ENCODE measurements at regions not wholly inside any gene's neighbourhood (a gene's known extent, or its start where the extent isn't known, plus 50 kb on each side); places are given as distances from the start of the nearest gene placed in this dataset.

GRCh38 chr12:90842477-90842876, 112.5 kb downstream of the CCER1 start:
- Histone ChIP-seq H3K9me3 (no peaks in the 10 kb centered on the region), H3K4me3 (no peak overlapping the region), H3K4me1 (no peaks in the 10 kb centered on the region), H3K36me3 (no peaks in the 10 kb centered on the region), H3K27me3 (no peaks in the 10 kb centered on the region), H3K27ac (no peak overlapping the region)
- ATAC-seq, result no peak
- TF ChIP-seq CTCF (IDR thresholded peaks at IDR 0.05), result no peak
- WGBS, 2 donors (ENCODE audit: low coverage in 1 of 2), result 58 to 72% methylated on average over 4 of the region's 4 CpGs

GRCh38 chr12:90841336-90841735, 113.6 kb downstream of the CCER1 start:
- Histone ChIP-seq H3K27ac (no peak overlapping the region), H3K27me3 (no peaks in the 10 kb centered on the region), H3K36me3 (no peaks in the 10 kb centered on the region), H3K9me3 (no peaks in the 10 kb centered on the region), H3K4me3 (no peak overlapping the region), H3K4me1 (no peaks in the 10 kb centered on the region)
- ATAC-seq, result no peak
- TF ChIP-seq EP300 (IDR thresholded peaks at IDR 0.05), result no peak

GRCh38 chr12:90839346-90839745, 115.6 kb downstream of the CCER1 start:
- Histone ChIP-seq H3K36me3 (no peaks in the 10 kb centered on the region), H3K4me3 (no peak overlapping the region), H3K4me1 (no peaks in the 10 kb centered on the region), H3K9me3 (no peaks in the 10 kb centered on the region), H3K27me3 (no peaks in the 10 kb centered on the region), H3K27ac (no peak overlapping the region)
- TF ChIP-seq POLR2A (IDR thresholded peaks at IDR 0.05), result no peak
- no peak for TF ChIP-seq POLR2AphosphoS5 (IDR thresholded peaks at IDR 0.05)
- no peak for TF ChIP-seq CTCF (IDR thresholded peaks at IDR 0.05)
- TF ChIP-seq EP300 (IDR thresholded peaks at IDR 0.05), result no peak
- ATAC-seq, result no peak

- TF ChIP-seq POLR2AphosphoS5 (IDR thresholded peaks at IDR 0.05) (peak; percentile 21), EP300 (IDR thresholded peaks at IDR 0.05) (no peak)
- WGBS, 2 donors (ENCODE audit: low coverage in 1 of 2), result 3 to 31% methylated on average over 5 of the region's 6 CpGs
- ATAC-seq, result no peak
These were observed 118.3 kb downstream of the CCER1 start for GRCh38 chr12:90836689-90837088.

GRCh38 chr12:90833228-90833627, 121.7 kb downstream of the CCER1 start:
- WGBS, 2 donors (ENCODE audit: low coverage in 1 of 2), result 14 to 62% methylated on average over 2 of the region's 2 CpGs
- Histone ChIP-seq H3K27me3 (no peaks in the 10 kb centered on the region), H3K4me3 (no peak overlapping the region), H3K27ac (no peak overlapping the region), H3K9me3 (no peaks in the 10 kb centered on the region), H3K36me3 (no peaks in the 10 kb centered on the region), H3K4me1 (no peaks in the 10 kb centered on the region)
- ATAC-seq, result no peak
- TF ChIP-seq POLR2A (IDR thresholded peaks at IDR 0.05) (no peak), CTCF (IDR thresholded peaks at IDR 0.05) (no peak), POLR2AphosphoS5 (IDR thresholded peaks at IDR 0.05) (no peak), EP300 (IDR thresholded peaks at IDR 0.05) (no peak)

More at GRCh38 chr12:90836689-90837088, 118.3 kb downstream of the CCER1 start:
- no peak overlapping the region for H3K27ac ChIP-seq
- no peaks in the 10 kb centered on the region for H3K9me3 ChIP-seq
- H3K4me3 ChIP-seq, result no peak overlapping the region
- no peaks in the 10 kb centered on the region for H3K27me3 ChIP-seq
- no peaks in the 10 kb centered on the region for H3K36me3 ChIP-seq
- H3K4me1 ChIP-seq, result no peaks in the 10 kb centered on the region

GRCh38 chr12:90832427-90832826, 122.5 kb downstream of the CCER1 start:
- H3K36me3 ChIP-seq, result no peaks in the 10 kb centered on the region
- H3K9me3 ChIP-seq, result no peaks in the 10 kb centered on the region
- ATAC-seq, result no peak
- no peaks in the 10 kb centered on the region for H3K27me3 ChIP-seq
- no peak overlapping the region for H3K4me3 ChIP-seq
- H3K27ac ChIP-seq, result no peak overlapping the region
- no peaks in the 10 kb centered on the region for H3K4me1 ChIP-seq
- TF ChIP-seq CTCF (IDR thresholded peaks at IDR 0.05), result no peak
- TF ChIP-seq EP300 (IDR thresholded peaks at IDR 0.05), result no peak
- no peak for TF ChIP-seq POLR2A (IDR thresholded peaks at IDR 0.05)
- no peak for TF ChIP-seq POLR2AphosphoS5 (IDR thresholded peaks at IDR 0.05)
- WGBS, 2 donors (ENCODE audit: low coverage in 1 of 2), result 92 to 96% methylated on average over 3 of the region's 3 CpGs

Measured in gastroesophageal sphincter (tissue), 4 donors.